ENCODE measurements at regions not wholly inside any gene's neighbourhood (a gene's known extent, or its start where the extent isn't known, plus 50 kb on each side); places are given as distances from the start of the nearest gene placed in this dataset.

DNA sequence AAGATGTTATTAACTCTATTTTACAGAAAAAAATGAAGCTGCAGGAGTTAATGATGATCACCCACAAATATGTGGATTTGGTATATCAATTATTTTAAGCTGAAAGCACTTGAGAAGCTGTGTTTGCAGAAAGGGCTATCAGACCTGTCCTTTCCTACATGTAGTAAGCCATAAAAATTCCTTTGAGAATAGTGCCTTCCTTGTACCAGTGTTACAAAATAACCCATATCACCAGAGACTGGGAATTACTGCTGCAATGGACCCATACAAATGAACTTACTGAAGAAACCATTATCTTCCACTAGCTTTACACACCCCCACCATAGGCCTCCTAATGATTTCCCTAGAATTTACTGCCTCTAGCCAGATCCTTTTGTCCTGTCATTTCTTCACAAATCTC, 99.2 kb upstream of the ZRANB2 start:
- TF ChIP-seq CTCF (IDR thresholded peaks at IDR 0.05): no peak
- no peak for TF ChIP-seq POLR2AphosphoS5 (IDR thresholded peaks at IDR 0.05; ENCODE audit: low read depth, low read length)
- TF ChIP-seq, protein P1, sequence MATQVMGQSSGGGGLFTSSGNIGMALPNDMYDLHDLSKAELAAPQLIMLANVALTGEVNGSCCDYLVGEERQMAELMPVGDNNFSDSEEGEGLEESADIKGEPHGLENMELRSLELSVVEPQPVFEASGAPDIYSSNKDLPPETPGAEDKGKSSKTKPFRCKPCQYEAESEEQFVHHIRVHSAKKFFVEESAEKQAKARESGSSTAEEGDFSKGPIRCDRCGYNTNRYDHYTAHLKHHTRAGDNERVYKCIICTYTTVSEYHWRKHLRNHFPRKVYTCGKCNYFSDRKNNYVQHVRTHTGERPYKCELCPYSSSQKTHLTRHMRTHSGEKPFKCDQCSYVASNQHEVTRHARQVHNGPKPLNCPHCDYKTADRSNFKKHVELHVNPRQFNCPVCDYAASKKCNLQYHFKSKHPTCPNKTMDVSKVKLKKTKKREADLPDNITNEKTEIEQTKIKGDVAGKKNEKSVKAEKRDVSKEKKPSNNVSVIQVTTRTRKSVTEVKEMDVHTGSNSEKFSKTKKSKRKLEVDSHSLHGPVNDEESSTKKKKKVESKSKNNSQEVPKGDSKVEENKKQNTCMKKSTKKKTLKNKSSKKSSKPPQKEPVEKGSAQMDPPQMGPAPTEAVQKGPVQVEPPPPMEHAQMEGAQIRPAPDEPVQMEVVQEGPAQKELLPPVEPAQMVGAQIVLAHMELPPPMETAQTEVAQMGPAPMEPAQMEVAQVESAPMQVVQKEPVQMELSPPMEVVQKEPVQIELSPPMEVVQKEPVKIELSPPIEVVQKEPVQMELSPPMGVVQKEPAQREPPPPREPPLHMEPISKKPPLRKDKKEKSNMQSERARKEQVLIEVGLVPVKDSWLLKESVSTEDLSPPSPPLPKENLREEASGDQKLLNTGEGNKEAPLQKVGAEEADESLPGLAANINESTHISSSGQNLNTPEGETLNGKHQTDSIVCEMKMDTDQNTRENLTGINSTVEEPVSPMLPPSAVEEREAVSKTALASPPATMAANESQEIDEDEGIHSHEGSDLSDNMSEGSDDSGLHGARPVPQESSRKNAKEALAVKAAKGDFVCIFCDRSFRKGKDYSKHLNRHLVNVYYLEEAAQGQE (IDR thresholded peaks at IDR 0.05; ENCODE audit: insufficient read depth in 1 of 2, low read depth in 2 of 2, low read length in 1 of 2): no peak
- TF ChIP-seq TCF7L2 (IDR thresholded peaks at IDR 0.05; ENCODE audit: low read depth, low read length): no peak
